Fibroblast of skin of left biceps (primary cell): ENCODE measurements at regions not wholly inside any gene's neighbourhood (a gene's known extent, or its start where the extent isn't known, plus 50 kb on each side); places are given as distances from the start of the nearest gene placed in this dataset.

Experiments used
- DNase-seq, 2 experiments: peaks; one replicate each; pipeline ENCODE4 v3.0.0-alpha.2; 2013; ENCODE audit warnings: low read depth in 2 of 2

DNA sequence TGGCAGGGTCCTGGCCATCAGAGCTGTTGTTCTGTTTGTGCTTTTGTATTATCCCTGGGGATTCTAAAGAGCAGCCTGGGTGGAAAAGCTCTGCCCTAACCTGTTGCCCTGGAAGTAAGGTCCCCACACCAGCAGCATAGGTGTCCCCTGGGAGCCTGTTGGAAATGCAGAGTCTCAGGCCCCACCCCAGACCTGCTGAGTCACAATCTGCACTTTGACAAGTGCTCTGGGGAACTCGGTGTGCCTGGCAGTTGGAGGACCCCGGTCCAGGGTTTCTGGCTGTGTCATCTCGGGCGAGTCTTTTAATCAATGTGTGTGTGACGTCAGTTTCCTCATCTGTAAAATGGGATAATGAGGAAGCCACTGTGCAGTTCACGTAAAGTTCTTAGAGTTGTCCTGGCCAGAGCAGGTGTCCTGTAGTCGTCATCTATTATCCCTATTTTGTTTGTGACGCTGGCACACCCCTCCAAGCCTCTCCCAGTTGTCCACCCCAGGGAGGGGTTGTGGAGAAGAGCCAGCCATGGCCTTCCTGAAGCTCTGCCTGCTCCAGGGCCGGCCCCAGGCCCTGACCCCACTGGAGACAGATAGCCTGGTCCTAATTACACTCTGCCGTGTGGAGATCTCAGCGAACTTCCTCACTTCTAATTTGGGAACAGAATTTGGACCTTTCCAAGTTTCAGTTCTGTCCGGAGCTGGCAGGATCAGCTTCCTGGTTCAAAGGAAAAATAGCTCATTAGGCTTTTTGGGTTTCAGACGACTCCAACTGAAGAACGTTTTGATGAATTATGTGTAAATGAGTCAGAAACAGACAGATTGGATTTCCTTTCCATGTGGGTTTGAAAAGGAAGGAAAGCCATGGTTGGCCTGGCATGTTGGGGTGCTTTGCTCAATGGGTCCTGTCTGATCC is 295.7 kb upstream of the FOXF1 start:
- DNase-seq, result no peak

DNA sequence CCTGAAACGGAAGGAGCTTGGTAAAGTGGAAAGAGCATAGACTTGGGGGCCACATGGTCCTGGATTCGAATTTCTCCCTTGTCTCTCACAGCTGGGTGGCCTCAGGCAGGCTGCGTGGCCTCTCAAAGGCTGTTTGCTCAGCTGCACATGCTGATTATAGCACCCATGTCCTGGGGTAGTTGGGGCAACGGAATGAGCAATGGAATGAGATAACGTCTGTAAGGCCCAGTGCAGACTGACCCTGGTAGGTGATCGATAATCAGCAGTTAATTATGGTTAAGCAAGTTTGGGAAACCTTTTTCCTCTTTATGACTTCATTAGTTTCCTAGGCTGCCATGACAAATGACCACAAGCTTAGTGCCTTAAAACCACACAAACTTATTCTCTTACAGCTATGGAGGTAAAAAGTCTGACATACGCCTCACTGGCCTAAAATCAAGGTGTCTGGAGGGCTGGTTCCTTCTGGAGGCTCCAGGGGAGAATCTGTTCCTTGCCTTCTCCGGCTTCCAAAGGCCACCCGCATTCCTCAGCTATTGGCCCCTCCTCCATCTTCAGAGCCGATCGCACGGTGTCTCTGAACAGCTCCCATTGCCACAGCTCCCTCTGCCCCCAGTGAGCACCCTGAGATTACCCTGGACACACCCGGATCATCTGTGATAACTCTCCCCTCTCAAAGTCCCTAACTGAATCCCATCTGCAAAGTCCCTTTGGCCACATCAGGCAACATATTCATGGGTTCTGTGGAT is 294.9 kb upstream of the FOXF1 start:
- no peak for DNase-seq

DNA sequence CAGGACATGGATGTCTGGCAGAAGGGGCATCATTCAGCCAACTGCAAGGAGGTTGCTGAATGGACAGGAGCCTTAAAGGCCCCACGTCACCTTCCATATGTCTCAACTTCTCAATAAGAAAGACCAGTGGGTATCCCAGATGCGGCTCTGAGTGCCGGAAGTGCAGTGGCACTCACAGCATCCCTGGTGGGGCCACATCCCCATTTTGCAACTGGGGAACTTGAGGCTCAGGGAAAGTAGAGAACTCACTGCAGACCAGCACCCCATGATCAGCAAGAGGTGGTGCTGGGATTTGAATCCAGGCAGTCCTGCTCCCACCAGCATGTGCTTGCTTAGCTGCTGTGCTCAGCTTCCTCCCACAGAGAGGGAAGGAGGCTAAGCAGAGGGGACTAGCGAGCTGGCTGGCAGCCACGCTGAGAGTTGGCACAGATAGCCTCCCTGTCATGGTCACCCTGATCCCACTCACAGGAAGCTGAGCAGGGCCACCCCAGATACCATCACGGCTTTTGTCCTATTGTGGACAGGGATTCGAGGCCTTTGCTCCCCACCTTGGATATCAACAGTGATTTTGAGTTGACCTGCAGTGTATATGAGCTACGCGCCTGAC is 294.2 kb upstream of the FOXF1 start:
- DNase-seq, result no peak

- DNase-seq, result no peak
These were observed 293.7 kb upstream of the FOXF1 start for GRCh38 chr16:86216591-86216990.

DNA sequence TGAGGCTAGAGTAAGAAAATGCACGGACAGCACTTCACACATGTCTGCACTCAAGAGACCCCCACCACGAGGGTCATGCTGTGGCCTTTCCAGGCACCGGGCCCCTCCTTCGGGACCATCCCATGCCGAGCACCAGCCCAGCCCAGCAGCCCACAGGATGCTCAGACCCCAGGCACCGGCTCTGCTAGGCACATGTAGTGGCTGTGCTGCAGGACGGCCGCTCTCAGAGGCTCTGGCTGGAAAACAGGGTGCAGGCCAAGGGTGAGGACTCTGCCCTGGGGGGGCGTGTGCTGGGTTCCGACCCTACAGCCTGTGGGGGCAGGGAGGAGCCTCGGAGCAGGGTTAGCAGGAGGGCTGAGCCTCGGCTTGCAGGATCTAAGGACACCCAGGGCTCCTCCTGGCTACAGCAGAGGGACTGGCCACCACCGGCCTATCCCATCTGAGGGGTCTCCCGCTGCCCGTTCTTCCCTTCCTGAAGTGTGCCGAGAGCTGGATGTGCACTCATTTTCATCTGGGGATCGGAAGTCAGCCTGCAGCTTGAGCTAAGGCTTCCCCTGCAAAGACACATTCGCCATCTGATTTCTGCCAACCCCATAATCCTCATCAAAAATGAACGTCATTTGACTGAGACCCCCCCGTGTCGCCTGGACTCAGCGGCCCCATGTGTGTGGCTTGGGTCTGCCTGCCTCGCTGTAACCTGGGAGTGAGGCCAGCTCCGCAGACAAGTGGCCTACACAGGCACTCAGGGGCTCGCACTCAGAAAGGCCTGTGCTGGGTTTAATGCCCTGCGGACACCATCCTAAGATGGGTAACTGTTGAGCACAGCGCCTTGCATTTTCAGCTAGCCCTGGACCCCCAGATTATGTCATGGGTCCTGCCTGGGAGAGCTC is 293.1 kb upstream of the FOXF1 start:
- DNase-seq, result no peak

DNA sequence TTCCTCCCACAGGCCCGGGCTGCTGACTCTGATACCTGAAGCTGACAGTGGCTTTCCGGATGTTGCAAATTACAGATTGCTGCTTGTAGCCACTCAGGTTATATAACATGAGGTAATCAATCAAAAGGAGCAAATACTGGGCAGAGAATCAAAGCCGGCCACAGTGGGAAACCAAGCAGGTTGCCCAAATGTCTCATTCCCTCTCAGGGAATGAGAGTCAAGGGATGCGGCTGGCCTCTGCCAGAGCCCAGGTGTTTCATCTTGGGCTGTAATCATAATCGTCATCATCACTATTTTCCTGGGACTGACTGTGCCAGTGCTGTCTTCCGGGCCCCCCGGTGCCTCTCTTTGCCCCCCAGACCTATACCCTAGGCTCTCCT is 292.4 kb upstream of the FOXF1 start:
- no peak for DNase-seq

GRCh38 chr16:86218479-86219170 is 291.7 kb upstream of the FOXF1 start:
- no peak for DNase-seq

- no peak for DNase-seq
These were observed 290.5 kb upstream of the FOXF1 start for GRCh38 chr16:86219655-86220445.

GRCh38 chr16:86220561-86220960 is 289.8 kb upstream of the FOXF1 start:
- no peak for DNase-seq

GRCh38 chr16:86221085-86221484 is 289.2 kb upstream of the FOXF1 start:
- DNase-seq, result peak in 1 of 2 experiments; percentile 19

DNA sequence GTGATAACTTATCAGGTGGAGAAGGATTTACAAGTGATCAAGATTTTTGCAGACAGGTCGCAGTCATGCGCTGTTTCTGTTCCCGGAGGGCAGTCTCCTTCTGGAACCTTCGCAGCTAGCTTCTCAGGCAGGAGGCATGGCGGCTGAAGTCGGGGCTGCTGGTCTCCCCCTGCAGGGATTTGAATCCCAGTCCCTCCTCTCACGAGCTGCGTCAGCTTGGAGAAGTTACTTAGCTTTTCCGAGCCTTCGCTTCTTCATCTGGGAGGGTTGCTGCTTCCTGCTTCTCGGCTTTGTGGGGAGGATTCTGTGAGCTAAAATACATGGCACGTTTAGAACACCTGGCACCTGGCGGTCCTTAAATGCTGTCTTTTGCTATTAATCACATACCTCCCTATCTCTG is 287.8 kb upstream of the FOXF1 start:
- peak in 1 of 2 experiments; percentile 26 for DNase-seq

DNA sequence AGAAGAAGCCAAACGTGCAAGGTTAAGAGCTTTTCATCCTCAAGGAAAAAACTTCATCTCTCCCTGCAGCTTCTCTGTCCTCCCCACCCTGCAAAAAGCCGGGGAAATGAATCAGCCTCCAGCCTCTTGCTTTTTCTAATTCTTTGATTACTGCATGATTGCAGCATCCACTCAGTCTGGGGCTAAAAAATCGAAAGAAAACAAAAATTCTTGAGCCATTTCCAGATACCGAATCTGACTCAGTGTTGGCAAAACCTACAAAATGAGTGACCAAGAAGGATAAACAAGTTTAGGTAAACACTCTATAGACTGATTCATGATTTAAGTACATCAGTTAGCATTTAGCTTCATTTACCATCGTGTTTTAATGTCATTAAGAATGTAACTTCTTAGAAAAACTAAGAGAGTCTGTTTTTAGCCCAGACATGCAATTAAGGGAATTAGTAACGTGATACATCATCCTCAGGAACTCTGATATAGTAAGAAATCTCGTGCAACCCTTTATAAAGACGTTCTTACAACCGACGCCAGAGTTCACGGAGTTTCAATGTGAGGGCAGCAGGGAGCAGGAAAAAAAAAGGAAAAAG is 287.3 kb upstream of the FOXF1 start:
- peak; percentile 84 for DNase-seq

- no peak for DNase-seq
These were observed 286.2 kb upstream of the FOXF1 start for GRCh38 chr16:86224126-86224525.

GRCh38 chr16:86224629-86225028 is 285.7 kb upstream of the FOXF1 start:
- DNase-seq, result no peak

- no peak for DNase-seq
These were observed 284.4 kb upstream of the FOXF1 start for GRCh38 chr16:86225905-86226371.

DNA sequence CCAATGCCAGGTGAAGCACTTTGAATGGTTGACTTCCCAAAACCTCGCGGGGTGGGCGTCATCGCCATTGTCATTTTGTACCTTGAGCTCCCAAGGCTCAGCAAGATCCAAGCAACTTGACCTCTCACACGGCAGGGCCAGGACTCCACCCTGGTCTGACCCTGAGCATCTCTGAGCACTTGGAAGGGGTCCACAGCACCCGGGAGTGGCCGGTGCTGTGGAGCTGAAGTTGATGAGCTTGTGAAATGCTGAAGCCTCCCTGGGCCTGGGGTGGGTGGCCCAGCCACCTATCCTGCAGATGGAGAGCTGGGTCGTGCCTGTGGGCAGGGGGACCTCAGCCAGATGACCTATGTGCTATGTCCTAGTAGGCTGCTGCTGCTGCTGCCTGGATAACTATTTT is 283.3 kb upstream of the FOXF1 start:
- no peak for DNase-seq

DNA sequence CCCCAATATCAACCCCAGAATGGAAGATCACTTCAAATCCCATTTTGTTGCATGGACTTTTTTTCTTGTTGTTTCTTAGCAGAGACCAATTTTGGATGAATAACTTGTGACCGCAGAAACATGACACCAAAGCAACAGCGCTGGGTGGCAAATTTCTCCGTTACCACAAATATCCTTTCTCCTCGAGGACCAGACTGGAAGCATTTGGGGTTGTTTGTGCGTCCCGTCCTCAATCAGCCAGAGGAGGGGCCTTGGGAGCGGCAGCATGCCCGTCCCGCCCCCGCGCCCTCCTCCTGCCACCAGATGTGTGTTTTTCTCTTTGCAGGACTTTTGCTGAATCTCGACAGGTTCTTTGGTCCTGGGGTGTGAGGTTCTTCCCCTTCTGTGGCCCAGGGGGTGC is 282.5 kb upstream of the FOXF1 start:
- peak; percentile 42 to 47 for DNase-seq

- no peak for DNase-seq
These were observed 281.6 kb upstream of the FOXF1 start for GRCh38 chr16:86228713-86229112.

GRCh38 chr16:86229283-86229682 is 281.0 kb upstream of the FOXF1 start:
- no peak for DNase-seq
